ENCODE measurements at regions not wholly inside any gene's neighbourhood (a gene's known extent, or its start where the extent isn't known, plus 50 kb on each side); places are given as distances from the start of the nearest gene placed in this dataset.
"Not testable (repeated sequence)": the region's sequence is repeated elsewhere in the genome, so short reads cannot be mapped to it uniquely, and the experiment has no call there.

GRCh38 chr4:101421386-101421785 is 74.1 kb upstream of the PPP3CA start:
- intact Hi-C loops (cut with micrococcal nuclease), result no loop called here

- intact Hi-C loops (cut with micrococcal nuclease), result no loop called here
These were observed 73.3 kb upstream of the PPP3CA start for GRCh38 chr4:101420661-101421060.

- intact Hi-C loops (cut with micrococcal nuclease), result loop anchor here (2.0 to 5.0 kb wide), 4 partner anchors 525 to 1857 kb away; partner anchors contain the start of gene TRMT10A
These were observed 72.2 kb upstream of the PPP3CA start for GRCh38 chr4:101419336-101420135.

GRCh38 chr4:101418466-101418865 is 71.1 kb upstream of the PPP3CA start:
- intact Hi-C loops (cut with micrococcal nuclease), result loop anchor here (1.0 to 5.0 kb wide), 11 partner anchors 18 to 1856 kb away; partner anchors contain the start of genes PPP3CA, SLC39A8 and TRMT10A

GRCh38 chr4:101418055-101418454 is 70.7 kb upstream of the PPP3CA start:
- intact Hi-C loops (cut with micrococcal nuclease), result loop anchor here (1.0 to 5.0 kb wide), 11 partner anchors 18 to 1856 kb away; partner anchors contain the start of genes PPP3CA, SLC39A8 and TRMT10A

- intact Hi-C loops (cut with micrococcal nuclease), result loop anchor here (5.0 kb wide), 2 partner anchors 1675 to 1855 kb away; partner anchors contain the start of gene TRMT10A
These were observed 69.7 kb upstream of the PPP3CA start for GRCh38 chr4:101417046-101417445.

- intact Hi-C loops (cut with micrococcal nuclease), result loop anchor here (5.0 kb wide), 2 partner anchors 1676 to 1854 kb away; partner anchors contain the start of gene TRMT10A
These were observed 68.6 kb upstream of the PPP3CA start for GRCh38 chr4:101415962-101416361.

GRCh38 chr4:101414496-101414895 is 67.2 kb upstream of the PPP3CA start:
- intact Hi-C loops (cut with micrococcal nuclease), result no loop called here

- intact Hi-C loops (cut with micrococcal nuclease), result no loop called here
These were observed 64.6 kb upstream of the PPP3CA start for GRCh38 chr4:101411926-101412325.

- intact Hi-C loops (cut with micrococcal nuclease), result not testable (repeated sequence)
These were observed 64.1 kb upstream of the PPP3CA start for GRCh38 chr4:101411281-101411910.

GRCh38 chr4:101400096-101400495 is 52.8 kb upstream of the PPP3CA start:
- intact Hi-C loops (cut with micrococcal nuclease), result loop anchor here (1.0 to 5.0 kb wide), 2 partner anchors 18 to 127 kb away; no protein-coding TSS in a partner anchor

- intact Hi-C loops (cut with micrococcal nuclease), result no loop called here
These were observed 51.5 kb upstream of the PPP3CA start for GRCh38 chr4:101398807-101399206.
